ENCODE measurements at regions not wholly inside any gene's neighbourhood (a gene's known extent, or its start where the extent isn't known, plus 50 kb on each side); places are given as distances from the start of the nearest gene placed in this dataset.
"Not testable (repeated sequence)": the region's sequence is repeated elsewhere in the genome, so short reads cannot be mapped to it uniquely, and the experiment has no call there.

DNA sequence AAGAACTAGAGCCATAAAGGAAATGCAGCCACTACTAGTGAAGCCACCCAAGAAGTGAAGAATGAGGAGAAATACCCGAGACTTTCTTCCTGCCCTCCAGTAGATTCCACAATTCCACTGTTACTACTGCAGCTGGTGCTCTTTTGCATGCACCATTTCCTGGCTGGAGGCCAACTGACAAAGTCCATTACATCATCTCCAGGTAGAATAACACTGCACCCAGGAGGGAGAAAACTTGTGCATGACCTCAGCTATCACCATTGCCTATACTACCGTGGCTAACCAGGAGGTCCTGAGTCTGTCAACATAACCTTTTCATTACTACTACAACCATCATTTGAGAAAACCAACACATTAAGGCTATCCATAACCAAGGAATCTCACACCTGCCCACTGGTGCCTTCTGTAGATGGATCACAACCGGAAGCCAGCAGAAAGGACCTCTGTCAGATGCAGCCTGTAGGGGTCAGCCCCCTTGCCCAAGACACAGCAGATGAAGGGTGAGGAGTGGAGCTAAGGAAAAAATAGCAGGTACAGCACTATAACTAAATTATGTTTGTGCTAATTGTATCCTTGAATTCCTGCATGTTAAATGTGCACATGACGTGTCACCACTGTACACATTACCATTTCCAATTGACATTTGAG is 200.8 kb upstream of the C2CD4B start:
- no peak for TF ChIP-seq JUND (IDR thresholded peaks at IDR 0.05; ENCODE audit: low read depth)
- in situ Hi-C loops (cut with HindIII; ENCODE audit: low pct_unique_long_range_greater_than_20kb, low sequenced_read_pairs): no loop called here
- DNase-seq (ENCODE audit: low read depth in 1 of 2, low spot score in 1 of 2): peak in 1 of 2 experiments; percentile 39

DNA sequence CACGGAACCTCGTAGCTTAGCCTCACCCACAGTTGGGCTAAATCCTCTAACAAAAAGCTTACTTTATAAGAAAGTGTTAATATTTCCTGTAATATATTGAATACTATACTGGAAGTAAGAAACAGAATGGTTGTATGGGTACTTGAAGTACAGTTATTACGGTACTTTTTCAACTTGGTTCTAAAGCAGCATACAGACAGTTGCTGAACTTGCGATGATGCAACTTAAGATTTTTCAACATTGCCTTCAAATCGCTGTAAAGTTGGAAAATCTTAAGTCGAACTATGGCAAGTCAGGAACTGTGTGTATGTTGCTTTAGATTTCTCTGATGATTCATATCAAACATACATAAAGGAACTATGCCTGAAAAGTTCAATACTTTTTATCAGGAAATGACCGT is 204.4 kb upstream of the C2CD4B start:
- TF ChIP-seq JUND (IDR thresholded peaks at IDR 0.05; ENCODE audit: low read depth): no peak
- no peak for DNase-seq (ENCODE audit: low read depth in 1 of 2, low spot score in 1 of 2)
- in situ Hi-C loops (cut with HindIII; ENCODE audit: low pct_unique_long_range_greater_than_20kb, low sequenced_read_pairs): no loop called here

DNA sequence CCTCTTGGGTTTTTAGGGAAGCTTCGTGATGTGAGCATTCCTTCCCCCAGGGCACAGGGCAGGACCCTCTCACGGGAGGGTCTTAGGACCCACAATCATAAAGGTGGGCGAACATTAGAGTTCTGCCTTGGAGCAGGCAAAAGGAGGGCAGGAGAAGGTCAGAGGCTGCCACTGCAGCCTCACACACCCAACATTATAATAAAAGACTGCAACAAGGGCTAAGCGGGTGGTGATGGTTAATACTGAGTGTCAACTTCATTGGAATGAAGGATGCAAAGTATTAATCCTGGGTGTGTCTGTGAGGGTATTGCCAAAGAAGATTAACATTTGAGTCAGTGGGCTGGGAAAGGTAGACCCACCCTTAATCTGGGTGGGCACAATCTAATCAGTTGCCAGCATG is 206.6 kb upstream of the C2CD4B start:
- DNase-seq (ENCODE audit: low read depth in 1 of 2, low spot score in 1 of 2); in situ Hi-C loops (cut with HindIII; ENCODE audit: low pct_unique_long_range_greater_than_20kb, low sequenced_read_pairs): not testable (repeated sequence)

DNA sequence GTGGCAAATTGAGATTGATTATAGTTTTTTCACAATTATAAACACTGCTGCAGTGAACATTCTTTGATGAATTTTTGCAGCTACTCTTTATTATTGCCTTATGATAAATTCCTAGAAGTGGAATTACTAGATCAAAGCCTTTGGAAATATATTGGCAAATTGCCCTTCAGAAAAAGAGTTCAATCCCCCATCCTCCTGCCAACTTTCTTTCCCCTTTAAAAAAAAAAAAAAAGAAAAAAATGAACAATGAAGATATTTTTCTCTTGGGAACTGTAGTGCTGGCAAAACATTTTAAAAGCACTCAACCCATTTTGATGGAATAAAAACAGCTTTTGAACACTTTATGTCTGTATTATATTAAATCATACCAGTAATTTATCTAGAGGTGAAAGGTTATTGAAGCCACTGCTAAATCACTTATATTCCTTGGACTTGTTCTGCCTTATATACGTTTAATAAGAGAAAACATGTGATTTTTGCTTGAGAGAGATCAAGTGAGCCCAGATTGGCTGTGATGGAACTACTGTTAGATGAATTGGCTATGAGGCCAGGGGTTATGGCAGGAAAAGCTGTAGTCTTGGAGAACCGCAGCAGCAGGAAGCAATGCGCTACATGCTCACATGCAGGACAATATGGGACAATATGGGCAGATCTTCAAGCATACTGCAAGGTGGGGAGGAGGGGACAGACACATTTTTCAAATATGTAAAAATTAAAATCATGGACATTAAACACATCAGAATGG is 212.8 kb upstream of the C2CD4B start:
- TF ChIP-seq JUND (IDR thresholded peaks at IDR 0.05; ENCODE audit: low read depth): no peak
- no peak for DNase-seq (ENCODE audit: low read depth in 1 of 2, low spot score in 1 of 2)
- in situ Hi-C loops (cut with HindIII; ENCODE audit: low pct_unique_long_range_greater_than_20kb, low sequenced_read_pairs): no loop called here

DNA sequence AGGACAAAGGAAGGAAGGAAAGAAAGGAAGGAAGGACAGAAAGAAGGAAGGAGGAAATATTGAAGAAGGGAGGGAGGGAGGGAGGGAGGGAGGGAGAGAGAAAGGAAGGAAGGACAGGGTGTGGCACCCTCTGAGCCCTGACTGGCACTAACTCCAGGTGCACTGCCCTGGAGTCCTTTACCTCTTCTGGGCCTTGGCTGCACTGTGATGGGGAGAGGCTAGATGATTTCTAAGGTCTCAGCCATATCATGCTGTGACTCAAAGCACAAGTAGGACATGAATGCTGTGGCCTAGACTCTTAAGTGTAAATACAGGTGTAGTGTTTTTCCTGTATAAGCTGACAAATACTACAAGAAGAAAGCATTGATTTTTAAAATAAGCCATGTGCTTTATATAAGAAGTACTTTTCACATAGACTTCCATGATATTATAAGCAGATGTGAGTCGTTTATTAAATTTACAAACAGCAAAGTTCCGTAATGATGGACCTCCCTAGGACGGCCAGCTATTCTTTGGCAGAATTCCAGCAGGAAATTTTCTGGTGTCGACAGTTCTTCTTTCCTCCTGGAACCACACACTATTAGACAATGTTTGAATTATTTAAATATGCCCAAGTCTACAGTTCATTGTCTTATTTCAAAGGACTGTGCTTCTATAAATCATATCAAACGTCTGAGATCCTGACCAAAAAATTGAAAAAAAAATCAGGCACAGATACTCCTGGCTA is 213.8 kb upstream of the C2CD4B start:
- in situ Hi-C loops (cut with HindIII; ENCODE audit: low pct_unique_long_range_greater_than_20kb, low sequenced_read_pairs): no loop called here
- no peak for TF ChIP-seq JUND (IDR thresholded peaks at IDR 0.05; ENCODE audit: low read depth)

GRCh38 chr15:62380011-62380410 is 214.9 kb upstream of the C2CD4B start:
- no peak for TF ChIP-seq JUND (IDR thresholded peaks at IDR 0.05; ENCODE audit: low read depth)
- in situ Hi-C loops (cut with HindIII; ENCODE audit: low pct_unique_long_range_greater_than_20kb, low sequenced_read_pairs): no loop called here
- DNase-seq (ENCODE audit: low read depth in 1 of 2, low spot score in 1 of 2): no peak

More for the DNA sequence above, 213.8 kb upstream of the C2CD4B start:
- DNase-seq (ENCODE audit: low read depth in 1 of 2, low spot score in 1 of 2): no peak

GRCh38 chr15:62382046-62382445 is 217.0 kb upstream of the C2CD4B start:
- DNase-seq (ENCODE audit: low read depth in 1 of 2, low spot score in 1 of 2): no peak
- in situ Hi-C loops (cut with HindIII; ENCODE audit: low pct_unique_long_range_greater_than_20kb, low sequenced_read_pairs): no loop called here
- no peak for TF ChIP-seq JUND (IDR thresholded peaks at IDR 0.05; ENCODE audit: low read depth)

DNA sequence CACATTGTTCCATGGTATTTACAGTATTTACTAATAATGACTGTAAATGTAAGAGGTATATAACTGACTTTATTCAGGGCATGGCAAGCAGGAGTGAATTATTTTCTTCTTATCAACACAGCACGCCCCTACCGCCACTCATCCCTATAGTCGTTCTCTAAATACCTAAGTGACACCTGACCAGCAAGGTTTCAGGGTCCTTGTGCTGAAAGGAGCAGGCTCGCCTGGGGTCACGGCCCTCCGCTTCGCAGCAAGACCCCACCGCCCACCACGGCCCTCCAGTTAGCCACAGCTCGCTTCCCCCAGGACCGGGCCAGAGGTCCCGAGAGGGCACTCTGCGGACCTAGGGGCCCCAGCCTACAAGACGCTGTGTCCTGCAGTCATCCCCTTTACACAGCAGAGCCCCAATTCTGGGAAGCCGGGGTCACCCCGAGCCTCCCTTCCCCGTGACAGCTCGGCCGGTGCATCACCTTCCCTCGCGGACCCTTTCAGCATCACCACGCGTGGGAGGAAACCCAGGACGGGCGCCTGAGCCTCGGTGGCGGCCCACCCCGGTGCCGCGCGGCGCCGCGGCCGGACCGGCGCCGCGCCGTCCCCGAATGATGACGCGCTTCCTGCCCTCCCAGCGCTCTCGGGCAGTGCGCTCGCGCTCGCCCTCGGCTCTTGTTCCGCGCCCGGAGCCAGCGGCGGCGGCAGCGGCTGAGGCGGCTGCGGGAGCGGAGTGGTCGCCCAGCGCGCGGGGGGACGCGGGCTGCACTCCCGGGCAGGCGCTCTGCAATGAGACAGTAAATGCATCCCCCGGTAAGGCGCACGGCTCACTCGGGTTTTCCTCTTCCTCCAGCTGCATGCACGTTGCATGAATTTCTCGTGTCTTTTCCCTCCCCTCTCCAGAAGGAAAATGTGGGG is 225.1 kb upstream of the C2CD4B start, which contains the start of gene TLN2:
TLN2 (plus strand) TSS at position 666 of the 906 bp plus-strand sequence.
- in situ Hi-C loops (cut with HindIII; ENCODE audit: low pct_unique_long_range_greater_than_20kb, low sequenced_read_pairs): no loop called here
- no peak for TF ChIP-seq JUND (IDR thresholded peaks at IDR 0.05; ENCODE audit: low read depth)
- DNase-seq (ENCODE audit: low read depth in 1 of 2, low spot score in 1 of 2): peak; percentile 78 to 80

- peak; percentile 26 to 36 for DNase-seq (ENCODE audit: low read depth in 1 of 2, low spot score in 1 of 2)
- in situ Hi-C loops (cut with HindIII; ENCODE audit: low pct_unique_long_range_greater_than_20kb, low sequenced_read_pairs): no loop called here
- TF ChIP-seq JUND (IDR thresholded peaks at IDR 0.05; ENCODE audit: low read depth): no peak
Observed at GRCh38 chr15:62390791-62391640, 225.9 kb upstream of the C2CD4B start.

GRCh38 chr15:62391641-62392262 is 226.7 kb upstream of the C2CD4B start:
- DNase-seq (ENCODE audit: low read depth in 1 of 2, low spot score in 1 of 2): peak; percentile 57 to 60
- TF ChIP-seq JUND (IDR thresholded peaks at IDR 0.05; ENCODE audit: low read depth): no peak
- in situ Hi-C loops (cut with HindIII; ENCODE audit: low pct_unique_long_range_greater_than_20kb, low sequenced_read_pairs): no loop called here

GRCh38 chr15:62392376-62392775 is 227.3 kb upstream of the C2CD4B start:
- in situ Hi-C loops (cut with HindIII; ENCODE audit: low pct_unique_long_range_greater_than_20kb, low sequenced_read_pairs): no loop called here
- peak; percentile 28 to 37 for DNase-seq (ENCODE audit: low read depth in 1 of 2, low spot score in 1 of 2)

More at GRCh38 chr15:62392376-62392775, 227.3 kb upstream of the C2CD4B start:
- TF ChIP-seq JUND (IDR thresholded peaks at IDR 0.05; ENCODE audit: low read depth): no peak
